IMR-90 (cell line): ENCODE measurements at regions not wholly inside any gene's neighbourhood (a gene's known extent, or its start where the extent isn't known, plus 50 kb on each side); places are given as distances from the start of the nearest gene placed in this dataset.

Experiments used
- ATAC-seq: fragments of 200-7000 bp; cut with Tn5 transposase; 2 replicates; pipeline ENCODE4 v1.9.1; 2020; ENCODE audit warnings: low read depth, mild to moderate bottlenecking, moderate library complexity
- BruUV-seq: library from RNA; stranded (reverse); fragments of 400-500 nt; replicated peaks from 2 replicates; lab custom pipeline; 2021; lab: Mats Ljungman, UMichigan
- CTCF ChIA-PET: fragments of 300-600 bp; formaldehyde crosslinking; extraction: SDS; loops from one replicate; lab custom pipeline; 2021; ENCODE audit warnings: antibody characterized with exemption; lab: Yijun Ruan, JAX
- POLR2A ChIA-PET: fragments of 300-600 bp; sonication (Branson Sonifier 250); formaldehyde crosslinking; loops from one replicate; lab custom pipeline; 2022; ENCODE audit warnings: antibody characterized with exemption; ENCODE audit not compliant: unreplicated experiment; lab: Charles Lee
- DNase-seq: peaks from one replicate; pipeline ENCODE4 v3.0.0; 2013
- H2AFZ ChIP-seq: replicated peaks from 2 replicates; pipeline ENCODE3; 2013; ENCODE audit warnings: low read length, mild to moderate bottlenecking; ENCODE audit not compliant: poor library complexity
- H2AK5ac ChIP-seq: 2 replicates; pipeline ENCODE4 v1.6.1; 2013; ENCODE audit warnings: low read depth, low read length, inconsistent platforms
- H2AK9ac ChIP-seq: replicated peaks from 2 replicates; pipeline ENCODE3; 2013; ENCODE audit warnings: mild to moderate bottlenecking, low read depth, low read length, moderate library complexity; ENCODE audit not compliant: poor library complexity
- H2BK120ac ChIP-seq: 2 replicates; pipeline ENCODE4 v1.6.1; 2013; ENCODE audit warnings: low read depth, low read length, inconsistent platforms
- H2BK15ac ChIP-seq: 3 replicates; pipeline ENCODE4 v1.6.1; 2013; ENCODE audit warnings: low read depth, low read length, inconsistent platforms
- H2BK20ac ChIP-seq: 2 replicates; pipeline ENCODE4 v1.6.1; 2013; ENCODE audit warnings: low read depth, mild to moderate bottlenecking, inconsistent platforms, low read length, moderate library complexity
- H2BK5ac ChIP-seq: 2 replicates; pipeline ENCODE4 v1.6.1; 2013; ENCODE audit warnings: mild to moderate bottlenecking, low read depth, low read length, inconsistent platforms; ENCODE audit not compliant: poor library complexity, severe bottlenecking
- H3K14ac ChIP-seq: replicated peaks from 2 replicates; pipeline ENCODE4 v1.6.1; 2013; ENCODE audit warnings: low read depth, low read length, inconsistent platforms
- H3K18ac ChIP-seq: 2 replicates; pipeline ENCODE4 v1.6.1; 2013; ENCODE audit warnings: low read depth, low read length, control low read depth
- H3K23ac ChIP-seq: 2 replicates; pipeline ENCODE4 v1.6.1; 2013; ENCODE audit warnings: low read depth, low read length, inconsistent platforms
- H3K27ac ChIP-seq: 2 replicates; pipeline ENCODE4 v1.5.1; 2013; ENCODE audit warnings: mild to moderate bottlenecking, control low read depth, low read length; ENCODE audit not compliant: insufficient read depth
- H3K27me3 ChIP-seq: 2 replicates; pipeline ENCODE4 v1.6.1; 2013; ENCODE audit warnings: low read length; ENCODE audit not compliant: control insufficient read depth, insufficient read depth
- H3K36me3 ChIP-seq: 2 replicates; pipeline ENCODE4 v1.6.1; 2013; ENCODE audit warnings: low read length, mixed read lengths; ENCODE audit not compliant: control insufficient read depth, insufficient read depth
- H3K4ac ChIP-seq: 2 replicates; pipeline ENCODE4 v1.6.1; 2013; ENCODE audit warnings: low read depth, low read length, inconsistent platforms
- H3K4me1 ChIP-seq: 2 replicates; pipeline ENCODE4 v1.6.1; 2013; ENCODE audit warnings: low read length, mixed read lengths; ENCODE audit not compliant: control insufficient read depth, insufficient read depth
- H3K4me2 ChIP-seq: 2 replicates; pipeline ENCODE4 v1.6.1; 2013; ENCODE audit warnings: low read depth, mild to moderate bottlenecking, control low read depth, low read length, moderate library complexity
- H3K4me3 ChIP-seq: 2 replicates; pipeline ENCODE4 v1.5.1; 2013; ENCODE audit warnings: low read depth, mild to moderate bottlenecking, control low read depth, low read length, moderate library complexity; ENCODE audit not compliant: insufficient read depth
- H3K56ac ChIP-seq: 2 replicates; pipeline ENCODE4 v1.6.1; 2013; ENCODE audit warnings: low read length, inconsistent platforms; ENCODE audit not compliant: insufficient read depth; ENCODE audit errors: extremely low read depth
- H3K79me1 ChIP-seq, 2 experiments: 2 replicates each; pipeline ENCODE4 v1.6.1; 2013; ENCODE audit warnings: low read length in 2 of 2, inconsistent platforms in 1 of 2, low read depth in 1 of 2
- H3K9ac ChIP-seq: 2 replicates; pipeline ENCODE4 v1.6.1; 2013; ENCODE audit warnings: low read depth, low read length, control low read depth
- H3K9me1 ChIP-seq: 2 replicates; pipeline ENCODE4 v1.6.1; 2013; ENCODE audit warnings: low read length, inconsistent platforms; ENCODE audit not compliant: insufficient read depth
- H3K9me3 ChIP-seq: 2 replicates; pipeline ENCODE4 v1.6.1; 2013; ENCODE audit warnings: low read length; ENCODE audit not compliant: control insufficient read depth, insufficient read depth
- H4K20me1 ChIP-seq: 2 replicates; pipeline ENCODE4 v1.6.1; 2013; ENCODE audit warnings: low read length, inconsistent platforms; ENCODE audit not compliant: insufficient read depth
- H4K5ac ChIP-seq: 2 replicates; pipeline ENCODE4 v1.6.1; 2013; ENCODE audit warnings: mild to moderate bottlenecking, low read depth, low read length, control low read depth
- H4K8ac ChIP-seq, 2 experiments: 2 replicates each; pipeline ENCODE4 v1.6.1; 2013; ENCODE audit warnings: low read depth in 2 of 2, low read length in 2 of 2, control low read depth in 1 of 2, inconsistent platforms in 1 of 2
- H4K91ac ChIP-seq: 2 replicates; pipeline ENCODE4 v1.6.1; 2013; ENCODE audit warnings: low read depth, low read length, inconsistent platforms; ENCODE audit not compliant: insufficient read depth
- BHLHE40 ChIP-seq: fragments of 150-350 bp; IDR thresholded peaks from 2 replicates; pipeline ENCODE4 v1.6.1; 2016; ENCODE audit warnings: mild to moderate bottlenecking, low read depth, low read length
- CEBPB ChIP-seq: IDR thresholded peaks from 2 replicates; pipeline ENCODE4 v1.6.1; 2012; ENCODE audit warnings: low read depth, low read length, improper control_type of control experiment
- CHD1 ChIP-seq: IDR thresholded peaks from 2 replicates; pipeline ENCODE4 v1.6.1; 2012; ENCODE audit warnings: low read depth, low read length, improper control_type of control experiment
- FOS ChIP-seq: fragments of 150-350 bp; IDR thresholded peaks from 2 replicates; pipeline ENCODE4 v1.6.1; 2016; ENCODE audit warnings: low read depth, low read length
- MAFK ChIP-seq: IDR thresholded peaks from 2 replicates; pipeline ENCODE4 v1.6.1; 2012; ENCODE audit warnings: low read depth, low read length, improper control_type of control experiment
- MAZ ChIP-seq: IDR thresholded peaks from 2 replicates; pipeline ENCODE4 v1.6.1; 2012; ENCODE audit warnings: low read depth, mild to moderate bottlenecking, low read length, improper control_type of control experiment, moderate library complexity, borderline replicate concordance
- MXI1 ChIP-seq: IDR thresholded peaks from 2 replicates; pipeline ENCODE4 v1.6.1; 2012; ENCODE audit warnings: low read depth, mild to moderate bottlenecking, low read length, moderate library complexity, borderline replicate concordance
- NFE2L2 ChIP-seq: fragments of 150-350 bp; IDR thresholded peaks from 2 replicates; pipeline ENCODE4 v1.6.1; 2016; ENCODE audit warnings: low read depth, mild to moderate bottlenecking, low read length
- POLR2A ChIP-seq: IDR thresholded peaks from 2 replicates; pipeline ENCODE4 v1.6.1; 2012; ENCODE audit warnings: mild to moderate bottlenecking, low read depth, low read length
- RAD21 ChIP-seq: IDR thresholded peaks from 2 replicates; pipeline ENCODE4 v1.6.1; 2012; ENCODE audit warnings: low read length, improper control_type of control experiment
- RCOR1 ChIP-seq: IDR thresholded peaks from 2 replicates; pipeline ENCODE4 v1.6.1; 2012; ENCODE audit warnings: mild to moderate bottlenecking, low read length, improper control_type of control experiment; ENCODE audit not compliant: insufficient replicate concordance
- RFX5 ChIP-seq: IDR thresholded peaks from 2 replicates; pipeline ENCODE4 v1.8.0; 2012; ENCODE audit warnings: low read depth, mild to moderate bottlenecking, low read length, moderate library complexity
- SMC3 ChIP-seq: fragments of 150-350 bp; IDR thresholded peaks from 2 replicates; pipeline ENCODE4 v1.6.1; 2016; ENCODE audit warnings: low read depth, mild to moderate bottlenecking, antibody characterized with exemption, low read length, moderate library complexity
- USF2 ChIP-seq: fragments of 150-350 bp; IDR thresholded peaks from 2 replicates; pipeline ENCODE4 v1.6.1; 2017; ENCODE audit warnings: mild to moderate bottlenecking, antibody characterized with exemption, low read length, low read depth
- dilution Hi-C: fragments of 300-500 bp; cut with HindIII; formaldehyde crosslinking; loops from one replicate; pipeline ENCODE4 v1.14.3; 2018; ENCODE audit warnings: low sequenced_read_pairs; ENCODE audit not compliant: unreplicated experiment
- in situ Hi-C: fragments of 300-500 bp; cut with MboI; formaldehyde crosslinking; loops from 3 replicates; pipeline ENCODE4 v1.14.3; 2019; ENCODE audit warnings: low sequenced_read_pairs, inconsistent platforms, mixed read lengths
- intact Hi-C: fragments of 100-400 bp; cut with micrococcal nuclease; formaldehyde crosslinking; loops from 2 replicates; pipeline ENCODE4 v1.10.0; 2022
- TF ChIP-seq, protein P1 (sequence below): fragments of 150-350 bp; IDR thresholded peaks from 2 replicates; pipeline ENCODE4 v1.6.1; 2016; ENCODE audit warnings: low read depth, mild to moderate bottlenecking, low read length, moderate library complexity, borderline replicate concordance
- TF ChIP-seq, protein P2 (sequence below): conservative IDR thresholded peaks from 2 replicates; pipeline ENCODE4 v1.5.1; 2012; ENCODE audit warnings: mild to moderate bottlenecking, low read depth, low read length, improper control_type of control experiment

DNA sequence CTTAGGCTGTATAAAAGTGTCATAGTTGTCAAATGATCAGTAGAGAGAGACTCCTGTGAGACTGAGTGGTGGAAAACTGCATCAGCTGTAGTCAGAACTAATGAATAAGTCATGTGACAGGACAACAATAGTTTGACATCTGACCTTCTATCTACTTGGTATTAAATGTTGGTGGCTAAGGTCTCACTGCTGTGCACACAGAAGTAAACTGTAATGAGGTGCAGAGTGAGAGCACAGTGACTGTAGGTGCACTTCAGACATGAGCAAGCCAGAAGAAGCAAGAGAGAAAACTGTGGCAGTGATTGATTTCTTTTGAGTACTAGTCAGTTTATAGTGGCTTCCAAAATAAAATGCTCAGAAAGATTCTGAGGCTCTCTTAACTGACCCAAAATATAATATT is 803.6 kb downstream of the RAPGEF2 start:
- ATAC-seq = no peak
- no peak overlapping the region for H3K27ac ChIP-seq
- no peaks in the 10 kb centered on the region for H3K9me1 ChIP-seq
- H3K14ac ChIP-seq = no peak overlapping the region
- no peak overlapping the region for H2BK20ac ChIP-seq
- no peaks in the 10 kb centered on the region for H4K20me1 ChIP-seq
- TF ChIP-seq, protein P1, sequence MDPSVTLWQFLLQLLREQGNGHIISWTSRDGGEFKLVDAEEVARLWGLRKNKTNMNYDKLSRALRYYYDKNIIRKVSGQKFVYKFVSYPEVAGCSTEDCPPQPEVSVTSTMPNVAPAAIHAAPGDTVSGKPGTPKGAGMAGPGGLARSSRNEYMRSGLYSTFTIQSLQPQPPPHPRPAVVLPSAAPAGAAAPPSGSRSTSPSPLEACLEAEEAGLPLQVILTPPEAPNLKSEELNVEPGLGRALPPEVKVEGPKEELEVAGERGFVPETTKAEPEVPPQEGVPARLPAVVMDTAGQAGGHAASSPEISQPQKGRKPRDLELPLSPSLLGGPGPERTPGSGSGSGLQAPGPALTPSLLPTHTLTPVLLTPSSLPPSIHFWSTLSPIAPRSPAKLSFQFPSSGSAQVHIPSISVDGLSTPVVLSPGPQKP = no peak
- no peak for TF ChIP-seq POLR2A
- TF ChIP-seq, protein P2, sequence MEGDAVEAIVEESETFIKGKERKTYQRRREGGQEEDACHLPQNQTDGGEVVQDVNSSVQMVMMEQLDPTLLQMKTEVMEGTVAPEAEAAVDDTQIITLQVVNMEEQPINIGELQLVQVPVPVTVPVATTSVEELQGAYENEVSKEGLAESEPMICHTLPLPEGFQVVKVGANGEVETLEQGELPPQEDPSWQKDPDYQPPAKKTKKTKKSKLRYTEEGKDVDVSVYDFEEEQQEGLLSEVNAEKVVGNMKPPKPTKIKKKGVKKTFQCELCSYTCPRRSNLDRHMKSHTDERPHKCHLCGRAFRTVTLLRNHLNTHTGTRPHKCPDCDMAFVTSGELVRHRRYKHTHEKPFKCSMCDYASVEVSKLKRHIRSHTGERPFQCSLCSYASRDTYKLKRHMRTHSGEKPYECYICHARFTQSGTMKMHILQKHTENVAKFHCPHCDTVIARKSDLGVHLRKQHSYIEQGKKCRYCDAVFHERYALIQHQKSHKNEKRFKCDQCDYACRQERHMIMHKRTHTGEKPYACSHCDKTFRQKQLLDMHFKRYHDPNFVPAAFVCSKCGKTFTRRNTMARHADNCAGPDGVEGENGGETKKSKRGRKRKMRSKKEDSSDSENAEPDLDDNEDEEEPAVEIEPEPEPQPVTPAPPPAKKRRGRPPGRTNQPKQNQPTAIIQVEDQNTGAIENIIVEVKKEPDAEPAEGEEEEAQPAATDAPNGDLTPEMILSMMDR = no peak
- TF ChIP-seq CHD1 = no peak
- TF ChIP-seq MAFK = no peak
- TF ChIP-seq NFE2L2 = no peak
- no peak for TF ChIP-seq BHLHE40
- no peak for TF ChIP-seq MAZ
- no peak for TF ChIP-seq MXI1
- no peak for TF ChIP-seq RFX5
- TF ChIP-seq RAD21 = no peak
- no peak for TF ChIP-seq USF2
- TF ChIP-seq FOS = no peak
- no peak for TF ChIP-seq CEBPB
- no peak for TF ChIP-seq SMC3
- TF ChIP-seq RCOR1 = no peak
- no peaks in the 10 kb centered on the region for H3K27me3 ChIP-seq
- no peak overlapping the region for H2BK5ac ChIP-seq
- no peak overlapping the region for H2BK120ac ChIP-seq
- H3K23ac ChIP-seq = no peak overlapping the region
- no peak overlapping the region for H2BK15ac ChIP-seq
- H2AFZ ChIP-seq = no peak overlapping the region
- H3K4ac ChIP-seq = no peak overlapping the region
- no peaks in the 10 kb centered on the region for H3K36me3 ChIP-seq
- H3K4me1 ChIP-seq = no peaks in the 10 kb centered on the region
- no peak for DNase-seq
- no peak overlapping the region for H3K18ac ChIP-seq
- H2AK5ac ChIP-seq = no peak overlapping the region
- in situ Hi-C loops (no loop called here), dilution Hi-C loops (no loop called here), intact Hi-C loops (no loop called here)
- CTCF ChIA-PET = no interaction called here
- POLR2A ChIA-PET = no interaction called here
- no peaks in the 10 kb centered on the region for H3K79me1 ChIP-seq
- H3K9ac ChIP-seq = no peak overlapping the region
- no peak overlapping the region for H3K56ac ChIP-seq
- H3K9me3 ChIP-seq = peaks cover 15% of the 10 kb centered on the region; the same call in 1 of the 2 replicates
- H4K5ac ChIP-seq = no peak overlapping the region
- H3K4me2 ChIP-seq = no peak overlapping the region
- no peak overlapping the region for H3K4me3 ChIP-seq
- no peak overlapping the region for H4K91ac ChIP-seq
- no TSS peak for BruUV-seq
- no peak overlapping the region for H4K8ac ChIP-seq
- H2AK9ac ChIP-seq = no peak overlapping the region
